Neuronal stem cell (in vitro differentiated cells): ENCODE measurements at regions not wholly inside any gene's neighbourhood (a gene's known extent, or its start where the extent isn't known, plus 50 kb on each side); places are given as distances from the start of the nearest gene placed in this dataset.
"Not testable (repeated sequence)": the region's sequence is repeated elsewhere in the genome, so short reads cannot be mapped to it uniquely, and the experiment has no call there.

Source experiments
- DNase-seq: peaks from one replicate; pipeline ENCODE4 v3.0.0-alpha.2; 2013; ENCODE audit warnings: low spot score
- H2AFZ ChIP-seq: one replicate; pipeline ENCODE4 v1.6.1; 2013; ENCODE audit warnings: mild to moderate bottlenecking, low read length, inconsistent platforms
- H2AK5ac ChIP-seq: 2 replicates; pipeline ENCODE4 v1.6.1; 2013; ENCODE audit warnings: low read depth, mild to moderate bottlenecking, inconsistent platforms, low read length, moderate library complexity, mixed read lengths
- H2BK120ac ChIP-seq: 2 replicates; pipeline ENCODE4 v1.6.1; 2013; ENCODE audit warnings: low read depth, mild to moderate bottlenecking, inconsistent platforms, low read length, moderate library complexity, mixed read lengths
- H2BK12ac ChIP-seq: one replicate; pipeline ENCODE4 v1.6.1; 2013; ENCODE audit warnings: low read length, inconsistent platforms
- H2BK15ac ChIP-seq: 2 replicates; pipeline ENCODE4 v1.6.1; 2013; ENCODE audit warnings: mild to moderate bottlenecking, low read length, inconsistent platforms, mixed read lengths
- H2BK5ac ChIP-seq: one replicate; pipeline ENCODE4 v1.6.1; 2013; ENCODE audit warnings: inconsistent platforms, mild to moderate bottlenecking, low read length, moderate library complexity
- H3K14ac ChIP-seq: one replicate; pipeline ENCODE4 v1.6.1; 2013; ENCODE audit warnings: low read length, inconsistent platforms
- H3K18ac ChIP-seq: 2 replicates; pipeline ENCODE4 v1.6.1; 2013; ENCODE audit warnings: low read length, inconsistent platforms
- H3K23ac ChIP-seq: 2 replicates; pipeline ENCODE4 v1.6.1; 2013; ENCODE audit warnings: low read depth, mild to moderate bottlenecking, mixed read lengths, low read length, inconsistent platforms; ENCODE audit not compliant: poor library complexity
- H3K27ac ChIP-seq: replicated peaks from 3 replicates; pipeline ENCODE4 v1.5.1; 2013; ENCODE audit warnings: low read length, inconsistent platforms
- H3K27me3 ChIP-seq, 3 experiments: 2 replicates each; pipeline ENCODE4 v1.6.1; 2013; ENCODE audit warnings: low read length in 3 of 3, mild to moderate bottlenecking in 2 of 3, inconsistent platforms in 1 of 3, low read depth in 1 of 3, mixed read lengths in 1 of 3, moderate library complexity in 1 of 3; ENCODE audit not compliant: control insufficient read depth in 3 of 3, insufficient read depth in 3 of 3
- H3K36me3 ChIP-seq, 2 donors: replicated peaks in 1 of 2; 2 replicates each; pipeline ENCODE4 v1.6.1; 2013; ENCODE audit warnings: low read length in 2 of 2; ENCODE audit not compliant: control insufficient read depth in 2 of 2, insufficient read depth in 2 of 2
- H3K4ac ChIP-seq: 2 replicates; pipeline ENCODE4 v1.6.1; 2013; ENCODE audit warnings: inconsistent platforms, mild to moderate bottlenecking, low read length, moderate library complexity
- H3K4me1 ChIP-seq, 2 donors: 1 replicate in 1 of 2; 2 replicates in 1 of 2; pipeline ENCODE4 v1.6.1; 2013; ENCODE audit warnings: low read length in 2 of 2, low read depth in 1 of 2; ENCODE audit not compliant: control insufficient read depth in 2 of 2, insufficient read depth in 1 of 2
- H3K4me2 ChIP-seq: one replicate; pipeline ENCODE4 v1.6.1; 2013; ENCODE audit warnings: mild to moderate bottlenecking, low read length, inconsistent platforms; ENCODE audit not compliant: insufficient read depth, poor library complexity, severe bottlenecking
- H3K4me3 ChIP-seq, 2 donors: 2 replicates each; pipeline ENCODE4 v1.5.1; 2013; ENCODE audit warnings: low read length in 2 of 2, mild to moderate bottlenecking in 2 of 2, inconsistent platforms in 1 of 2, moderate library complexity in 1 of 2
- H3K79me1 ChIP-seq: one replicate; pipeline ENCODE4 v1.6.1; 2013; ENCODE audit warnings: low read depth, mild to moderate bottlenecking, inconsistent platforms, low read length, moderate library complexity
- H3K9ac ChIP-seq: one replicate; pipeline ENCODE4 v1.6.1; 2013; ENCODE audit warnings: mild to moderate bottlenecking, low read depth, low read length, inconsistent platforms; ENCODE audit not compliant: poor library complexity
- H3K9me3 ChIP-seq, 2 donors: replicated peaks in 1 of 2; 2 replicates each; pipeline versions ENCODE3 to v1.6.1; 2013; ENCODE audit warnings: low read length in 2 of 2, mild to moderate bottlenecking in 2 of 2, inconsistent platforms in 1 of 2, low read depth in 1 of 2, mixed read lengths in 1 of 2, moderate library complexity in 1 of 2; ENCODE audit not compliant: control insufficient read depth in 2 of 2, insufficient read depth in 1 of 2
- H4K8ac ChIP-seq: one replicate; pipeline ENCODE4 v1.6.1; 2013; ENCODE audit warnings: low read depth, mild to moderate bottlenecking, inconsistent platforms, low read length, moderate library complexity
- H4K91ac ChIP-seq: one replicate; pipeline ENCODE4 v1.6.1; 2013; ENCODE audit warnings: low read length, low read depth, mild to moderate bottlenecking, inconsistent platforms; ENCODE audit not compliant: poor library complexity
- WGBS, 2 donors: extraction: QIAGEN DNeasy Blood & Tissue Kit; methylation state at CpG; one replicate each; pipeline ENCODE4 v1.1.7; 2013; ENCODE audit warnings: missing lambda C conversion rate in 2 of 2, mixed read lengths in 1 of 2; ENCODE audit not compliant: insufficient read length in 2 of 2, insufficient replicate concordance in 1 of 2; ENCODE audit errors: extremely low coverage in 2 of 2; 5-methylcytosine and 5-hydroxymethylcytosine counted together

GRCh38 chr14:106482213-106482612, 955.8 kb downstream of the TMEM121 start:
- not testable (repeated sequence) for H2BK120ac ChIP-seq, H4K8ac ChIP-seq, H3K23ac ChIP-seq, H2BK15ac ChIP-seq, H3K27me3 ChIP-seq, H3K4ac ChIP-seq, H2BK5ac ChIP-seq, H3K9ac ChIP-seq, H3K14ac ChIP-seq, H3K79me1 ChIP-seq, H2BK12ac ChIP-seq, H3K4me1 ChIP-seq, DNase-seq, H3K18ac ChIP-seq, H3K4me3 ChIP-seq, H3K9me3 ChIP-seq, H2AFZ ChIP-seq, H4K91ac ChIP-seq, H2AK5ac ChIP-seq, H3K4me2 ChIP-seq, H3K36me3 ChIP-seq, H3K27ac ChIP-seq
- no CpG with 5 or more reads among the region's 45 CpGs for WGBS, 2 donors

- H2BK120ac ChIP-seq: no peak overlapping the region
- no peak overlapping the region for H3K27ac ChIP-seq
- no peak overlapping the region for H4K8ac ChIP-seq
- no peak overlapping the region for H2BK5ac ChIP-seq
- H2AK5ac ChIP-seq: no peak overlapping the region
- H4K91ac ChIP-seq: no peak overlapping the region
- DNase-seq: no peak
- peaks cover 3% of the 10 kb centered on the region for H3K79me1 ChIP-seq
- H3K23ac ChIP-seq: no peak overlapping the region
- H3K4ac ChIP-seq: no peak overlapping the region
- H3K36me3 ChIP-seq: no peaks in the 10 kb centered on the region
- WGBS, 2 donors: no CpG with 5 or more reads among the region's 2 CpGs
- no peak overlapping the region for H3K9ac ChIP-seq
- no peak overlapping the region for H3K18ac ChIP-seq
- no peak overlapping the region for H3K4me2 ChIP-seq
- no peak overlapping the region for H2AFZ ChIP-seq
- H2BK12ac ChIP-seq: no peak overlapping the region
- no peaks in the 10 kb centered on the region for H3K27me3 ChIP-seq
- no peak overlapping the region for H3K4me3 ChIP-seq
- H3K9me3 ChIP-seq: peaks cover 0 to 38% of the 10 kb centered on the region in 2 donors
- H2BK15ac ChIP-seq: no peak overlapping the region
- H3K14ac ChIP-seq: no peak overlapping the region
- H3K4me1 ChIP-seq: no peaks in the 10 kb centered on the region
Observed at GRCh38 chr14:106487600-106487999, 961.2 kb downstream of the TMEM121 start.

- Histone ChIP-seq H2BK12ac (no peak overlapping the region), H3K18ac (no peak overlapping the region), H2BK15ac (no peak overlapping the region), H2AK5ac (no peak overlapping the region), H3K4ac (no peak overlapping the region), H3K4me3 (no peak overlapping the region), H2AFZ (no peak overlapping the region), H4K91ac (no peak overlapping the region), H3K36me3 (no peaks in the 10 kb centered on the region), H3K27me3 (no peaks in the 10 kb centered on the region), H3K79me1 (peaks cover 3% of the 10 kb centered on the region), H3K9me3 (peaks cover 0 to 39% of the 10 kb centered on the region in 2 donors), H3K4me2 (no peak overlapping the region), H3K23ac (no peak overlapping the region), H4K8ac (no peak overlapping the region), H3K14ac (no peak overlapping the region), H3K27ac (no peak overlapping the region), H2BK120ac (no peak overlapping the region), H3K4me1 (no peaks in the 10 kb centered on the region), H2BK5ac (no peak overlapping the region), H3K9ac (no peak overlapping the region)
- no peak for DNase-seq
- WGBS, 2 donors: no CpG with 5 or more reads among the region's 1 CpG
Observed at GRCh38 chr14:106488291-106488690, 961.9 kb downstream of the TMEM121 start.

GRCh38 chr14:106489112-106489881, 962.9 kb downstream of the TMEM121 start:
- Histone ChIP-seq H3K27me3 (no peaks in the 10 kb centered on the region), H3K27ac (no peak overlapping the region), H3K18ac (no peak overlapping the region), H3K79me1 (peaks cover 3% of the 10 kb centered on the region), H3K14ac (no peak overlapping the region), H3K23ac (no peak overlapping the region), H3K9ac (no peak overlapping the region), H3K4me2 (no peak overlapping the region), H3K4me1 (no peaks in the 10 kb centered on the region), H3K9me3 (peaks cover 0 to 43% of the 10 kb centered on the region in 2 donors), H3K36me3 (no peaks in the 10 kb centered on the region), H2AFZ (no peak overlapping the region), H2BK12ac (no peak overlapping the region), H2BK120ac (no peak overlapping the region), H2AK5ac (no peak overlapping the region), H2BK15ac (no peak overlapping the region), H3K4ac (no peak overlapping the region), H4K91ac (no peak overlapping the region), H2BK5ac (no peak overlapping the region), H4K8ac (no peak overlapping the region), H3K4me3 (no peak overlapping the region)
- no peak for DNase-seq
- no CpG with 5 or more reads among the region's 8 CpGs for WGBS, 2 donors
